NCI-H2081 treated with DMSO at 0.1 percent for 48 hours (cell line): ENCODE measurements at regions not wholly inside any gene's neighbourhood (a gene's known extent, or its start where the extent isn't known, plus 50 kb on each side); places are given as distances from the start of the nearest gene placed in this dataset.
"Not testable (repeated sequence)": the region's sequence is repeated elsewhere in the genome, so short reads cannot be mapped to it uniquely, and the experiment has no call there.

Experiments
- DNase-seq: peaks from one replicate; lab custom pipeline; 2025; lab: John Stamatoyannopoulos, UW

DNA sequence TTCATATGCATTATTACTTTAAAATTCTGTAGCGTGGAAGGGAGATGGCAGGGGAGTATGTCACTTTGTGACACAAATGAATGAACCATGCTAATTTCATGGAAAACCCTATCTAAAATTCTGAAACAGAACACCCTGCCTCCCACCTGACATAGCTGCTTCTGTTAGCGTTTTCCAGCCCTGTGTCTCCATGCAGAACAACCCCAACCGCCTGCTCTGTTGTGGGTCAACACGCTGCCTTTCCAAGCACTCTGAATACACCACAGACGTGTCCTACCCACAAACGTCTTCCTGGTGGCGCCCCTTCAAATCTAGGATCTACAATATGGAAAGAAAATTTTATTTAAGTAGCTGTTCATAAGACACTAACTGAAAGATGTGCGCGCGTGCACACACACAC is 238.6 kb downstream of the TRIML1 start:
- no peak for DNase-seq

GRCh38 chr4:188383180-188383579 is 243.9 kb downstream of the TRIML1 start:
- no peak for DNase-seq

DNA sequence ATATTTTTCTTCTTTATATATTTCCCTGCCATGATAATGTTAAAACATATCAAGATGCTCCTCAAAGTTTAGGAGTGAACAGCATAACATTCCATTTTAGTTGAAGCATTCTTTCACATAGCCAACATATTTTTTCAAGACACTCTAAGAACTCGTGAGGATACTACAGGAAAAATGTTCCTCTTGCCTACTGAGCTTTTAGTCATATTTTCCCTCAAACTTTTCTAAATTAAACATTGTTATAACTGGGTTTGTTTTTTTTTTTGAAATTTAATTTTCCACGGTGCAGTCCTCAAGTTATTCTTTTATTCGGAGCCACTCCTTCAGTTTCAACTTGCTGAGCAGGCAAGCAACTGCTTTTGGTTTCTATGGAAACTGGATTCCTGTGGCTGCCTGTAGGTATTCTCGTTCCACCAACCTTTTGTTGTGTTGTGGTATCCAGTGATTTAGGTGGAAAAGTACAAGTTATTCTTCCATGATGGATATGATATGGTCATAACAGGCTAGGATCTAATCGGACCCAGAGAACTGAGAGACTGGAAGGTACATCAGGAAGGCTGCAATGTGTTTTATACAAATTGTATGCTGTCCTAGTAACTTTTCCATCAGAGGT is 248.0 kb downstream of the TRIML1 start:
- DNase-seq: no peak

- DNase-seq: not testable (repeated sequence)
Measured at GRCh38 chr4:188391349-188391748, 252.1 kb downstream of the TRIML1 start.

GRCh38 chr4:188396037-188396436 is 256.8 kb downstream of the TRIML1 start:
- DNase-seq: no peak

GRCh38 chr4:188399834-188400233 is 260.6 kb downstream of the TRIML1 start:
- no peak for DNase-seq

GRCh38 chr4:188400451-188400850 is 261.2 kb downstream of the TRIML1 start:
- no peak for DNase-seq

GRCh38 chr4:188403272-188403671 is 264.0 kb downstream of the TRIML1 start:
- DNase-seq: no peak

DNA sequence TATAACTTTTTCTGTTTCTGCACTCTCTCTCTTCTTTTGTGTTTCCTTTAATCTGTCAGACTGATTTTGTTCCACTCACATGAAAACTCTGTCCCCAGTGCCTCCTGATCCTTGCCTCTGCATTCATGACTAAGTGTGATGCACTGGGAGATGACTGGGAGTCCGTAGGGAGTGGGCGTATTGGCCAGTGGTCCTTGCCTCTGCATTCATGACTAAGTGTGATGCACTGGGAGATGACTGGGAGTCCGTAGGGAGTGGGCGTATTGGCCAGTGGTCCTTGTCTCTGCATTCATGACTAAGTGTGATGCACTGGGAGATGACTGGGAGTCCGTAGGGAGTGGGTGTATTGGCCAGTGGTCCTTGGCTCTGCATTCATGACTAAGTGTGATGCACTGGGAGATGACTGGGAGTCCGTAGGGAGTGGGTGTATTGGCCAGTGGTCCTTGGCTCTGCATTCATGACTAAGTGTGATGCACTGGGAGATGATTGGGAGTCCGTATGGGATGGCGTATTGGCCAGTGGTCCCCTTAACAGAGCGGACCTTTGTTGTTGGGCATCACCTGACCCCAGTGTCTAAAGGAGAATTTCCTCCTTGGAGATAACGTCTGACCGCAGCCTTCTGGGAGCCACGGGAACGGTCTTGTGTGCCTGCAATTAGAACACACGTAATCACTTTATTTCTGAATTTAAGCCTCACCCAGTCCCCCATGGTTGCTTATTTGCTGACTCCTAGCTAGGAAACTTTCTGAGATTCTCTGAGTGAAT is 266.0 kb downstream of the TRIML1 start:
- not testable (repeated sequence) for DNase-seq

DNA sequence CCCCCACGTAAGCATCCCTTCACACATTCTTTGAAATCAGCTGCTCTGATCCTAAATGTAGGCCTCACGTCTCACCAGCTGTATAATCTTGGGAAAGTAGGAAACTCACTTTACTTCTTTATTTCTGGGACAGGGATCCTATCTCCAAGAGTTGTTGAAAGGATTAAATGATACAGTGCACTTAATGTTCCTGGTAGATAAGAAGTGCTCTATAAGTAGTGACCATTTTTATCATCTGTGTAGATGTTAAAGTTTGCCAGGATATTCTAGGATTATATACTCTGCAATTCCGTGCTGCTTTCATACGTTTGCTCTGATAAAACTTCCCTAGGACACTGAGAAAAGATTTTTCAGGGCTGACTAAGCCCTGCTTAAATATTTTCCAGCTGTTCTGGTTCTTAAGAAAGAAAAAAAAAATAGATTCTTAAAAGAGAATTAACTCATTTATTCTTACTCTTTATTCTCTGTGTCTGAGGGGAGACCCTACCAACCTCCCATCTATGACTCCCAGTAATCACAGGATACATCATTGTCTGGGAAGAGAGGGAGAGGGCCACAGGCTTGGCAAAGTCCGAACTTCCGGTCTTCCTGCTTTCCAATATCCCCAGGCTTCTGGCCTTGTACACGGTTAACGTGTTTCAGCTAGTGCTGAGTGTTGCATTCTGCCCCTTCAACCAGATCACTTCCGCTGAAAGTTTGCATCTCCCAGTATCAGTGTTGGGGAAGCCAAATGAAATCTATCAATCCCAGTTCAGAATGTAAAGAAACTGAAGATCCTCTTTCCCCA is 269.2 kb downstream of the TRIML1 start:
- no peak for DNase-seq

GRCh38 chr4:188409851-188410250 is 270.6 kb downstream of the TRIML1 start:
- DNase-seq: no peak

GRCh38 chr4:188411805-188412204 is 272.6 kb downstream of the TRIML1 start:
- no peak for DNase-seq

- DNase-seq: no peak
Measured at GRCh38 chr4:188412499-188412898, 273.3 kb downstream of the TRIML1 start.

DNA sequence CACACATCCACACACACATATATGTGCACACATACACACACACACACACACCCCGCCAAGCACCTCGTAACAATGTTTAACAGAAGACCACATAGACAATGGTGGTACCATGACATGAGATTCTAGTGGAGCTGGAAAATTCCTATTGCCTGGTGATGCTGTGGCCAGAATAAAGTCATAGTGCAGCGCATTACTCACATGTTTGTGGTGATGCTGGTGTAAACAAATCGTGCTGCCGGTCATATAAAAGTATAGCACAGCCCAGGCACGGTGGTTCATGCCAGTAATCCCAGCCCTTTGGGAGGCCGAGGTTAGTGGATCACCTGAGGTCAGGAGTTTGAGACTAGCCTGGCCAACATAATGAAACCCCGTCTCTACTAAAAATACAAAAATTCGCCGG is 275.2 kb downstream of the TRIML1 start:
- no peak for DNase-seq

DNA sequence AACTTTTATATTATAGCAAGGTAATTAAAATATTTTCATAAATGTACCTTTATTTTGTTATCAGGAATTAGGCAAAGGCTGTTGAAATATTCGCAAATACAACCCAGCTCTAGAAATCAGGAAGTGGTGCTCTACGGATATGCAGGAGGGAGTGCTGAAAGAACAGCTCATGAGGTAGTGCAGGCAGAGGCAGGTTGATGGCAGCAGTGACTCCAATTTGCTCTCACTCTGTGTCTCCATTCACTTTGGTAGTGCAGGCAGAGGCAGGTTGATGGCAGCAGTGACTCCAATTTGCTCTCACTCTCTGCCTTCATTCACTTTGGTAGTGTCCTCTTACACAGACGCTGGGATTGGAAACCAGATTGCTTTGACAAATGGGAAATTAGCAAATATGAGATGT is 277.9 kb downstream of the TRIML1 start:
- no peak for DNase-seq

GRCh38 chr4:188423039-188423438 is 283.8 kb downstream of the TRIML1 start:
- DNase-seq: no peak

GRCh38 chr4:188428935-188429334 is 289.7 kb downstream of the TRIML1 start:
- DNase-seq: no peak

GRCh38 chr4:188429965-188430364 is 290.7 kb downstream of the TRIML1 start:
- no peak for DNase-seq

GRCh38 chr4:188430384-188430783 is 291.1 kb downstream of the TRIML1 start:
- DNase-seq: no peak

GRCh38 chr4:188432328-188432727 is 293.1 kb downstream of the TRIML1 start:
- no peak for DNase-seq

DNA sequence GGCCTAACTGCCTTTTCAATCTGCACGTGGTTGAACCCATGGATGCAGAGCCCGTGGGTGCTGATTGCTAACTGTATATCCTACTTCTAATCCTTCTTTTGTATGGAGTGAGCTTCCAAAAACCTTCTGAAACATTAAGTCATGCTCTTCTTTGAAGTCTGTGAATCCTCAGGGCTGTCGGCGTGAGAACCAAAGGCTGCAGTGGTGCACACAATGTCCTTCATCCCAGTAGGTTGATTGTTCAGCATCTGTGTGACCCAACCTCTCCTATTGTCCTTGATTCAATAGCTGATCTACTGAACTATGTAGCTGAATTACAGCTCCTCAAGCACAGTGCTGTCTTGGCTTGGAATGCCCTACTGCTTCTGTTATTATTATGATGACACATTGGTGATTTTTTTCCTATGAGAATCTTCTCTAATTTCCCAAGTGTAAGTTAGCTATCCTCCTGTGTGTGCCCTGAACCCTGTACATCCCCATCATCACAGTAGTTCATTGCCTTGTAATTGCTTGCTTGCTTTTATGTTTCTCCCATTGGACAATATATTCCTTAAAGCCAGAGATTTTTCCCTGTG is 294.6 kb downstream of the TRIML1 start:
- DNase-seq: no peak

DNA sequence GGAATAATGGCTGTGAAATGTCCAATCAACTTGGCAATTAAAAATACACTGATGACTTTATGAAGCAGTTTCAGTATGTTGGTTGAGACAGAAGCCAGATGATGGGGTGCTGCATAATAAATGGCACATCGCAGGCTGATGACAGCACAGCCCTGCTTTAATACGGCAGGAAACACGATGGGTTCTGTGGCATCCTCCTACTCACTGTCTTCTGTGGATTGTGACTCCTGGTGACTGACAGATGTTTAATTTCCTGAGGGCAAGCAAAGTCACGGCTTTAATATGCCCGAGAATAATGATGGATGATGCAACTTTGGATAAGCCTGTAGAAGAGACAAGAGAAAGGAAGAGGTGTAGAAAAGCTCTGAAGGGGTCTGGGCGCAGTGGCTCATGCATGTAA is 295.4 kb downstream of the TRIML1 start:
- DNase-seq: no peak

- DNase-seq: no peak
Measured at GRCh38 chr4:188435381-188435780, 296.1 kb downstream of the TRIML1 start.
